ENCODE measurements at regions not wholly inside any gene's neighbourhood (a gene's known extent, or its start where the extent isn't known, plus 50 kb on each side); places are given as distances from the start of the nearest gene placed in this dataset.

DNA sequence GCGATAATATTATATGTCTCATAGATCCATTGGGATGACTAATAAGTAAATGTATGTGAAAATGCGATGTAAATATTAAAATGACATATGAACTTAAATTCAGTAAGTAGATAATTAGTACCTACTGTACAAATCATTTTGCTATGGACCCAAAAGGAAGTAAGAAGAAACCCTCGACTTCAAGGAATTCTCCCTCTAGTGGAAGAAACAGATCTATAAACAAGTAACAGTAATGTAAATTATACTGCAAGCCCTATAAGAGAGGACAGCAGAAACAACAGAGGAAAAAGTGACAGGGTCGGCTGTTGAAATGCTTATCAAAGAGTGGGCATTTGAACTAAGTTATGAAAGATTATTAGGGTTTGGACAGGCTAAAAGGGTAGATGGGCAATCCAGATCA, 320.3 kb downstream of the DMAC1 start:
- Histone ChIP-seq H3K9ac (ENCODE audit: low read length in 3 of 3) (no peak overlapping the region), H3K27ac (ENCODE audit: low read depth in 2 of 2, low read length in 2 of 2) (no peak overlapping the region), H3K27me3 (ENCODE audit: control insufficient read depth, insufficient read depth, low read length) (no peaks in the 10 kb centered on the region), H3K36me3 (ENCODE audit: control insufficient read depth in 2 of 3, insufficient read depth in 3 of 3, low read length in 3 of 3) (no peaks in the 10 kb centered on the region), H3K4me3 (ENCODE audit: low read length in 3 of 3) (no peak overlapping the region), H3K9me3 (ENCODE audit: control insufficient read depth in 2 of 3, insufficient read depth in 1 of 3, low read length in 3 of 3) (no peaks in the 10 kb centered on the region), H3K4me1 (ENCODE audit: control insufficient read depth in 2 of 3, insufficient read depth in 2 of 3, low read depth in 1 of 3, low read length in 3 of 3) (no peaks in the 10 kb centered on the region)
- TF ChIP-seq, protein P1, sequence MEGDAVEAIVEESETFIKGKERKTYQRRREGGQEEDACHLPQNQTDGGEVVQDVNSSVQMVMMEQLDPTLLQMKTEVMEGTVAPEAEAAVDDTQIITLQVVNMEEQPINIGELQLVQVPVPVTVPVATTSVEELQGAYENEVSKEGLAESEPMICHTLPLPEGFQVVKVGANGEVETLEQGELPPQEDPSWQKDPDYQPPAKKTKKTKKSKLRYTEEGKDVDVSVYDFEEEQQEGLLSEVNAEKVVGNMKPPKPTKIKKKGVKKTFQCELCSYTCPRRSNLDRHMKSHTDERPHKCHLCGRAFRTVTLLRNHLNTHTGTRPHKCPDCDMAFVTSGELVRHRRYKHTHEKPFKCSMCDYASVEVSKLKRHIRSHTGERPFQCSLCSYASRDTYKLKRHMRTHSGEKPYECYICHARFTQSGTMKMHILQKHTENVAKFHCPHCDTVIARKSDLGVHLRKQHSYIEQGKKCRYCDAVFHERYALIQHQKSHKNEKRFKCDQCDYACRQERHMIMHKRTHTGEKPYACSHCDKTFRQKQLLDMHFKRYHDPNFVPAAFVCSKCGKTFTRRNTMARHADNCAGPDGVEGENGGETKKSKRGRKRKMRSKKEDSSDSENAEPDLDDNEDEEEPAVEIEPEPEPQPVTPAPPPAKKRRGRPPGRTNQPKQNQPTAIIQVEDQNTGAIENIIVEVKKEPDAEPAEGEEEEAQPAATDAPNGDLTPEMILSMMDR (IDR thresholded peaks at IDR 0.05; ENCODE audit: borderline replicate concordance, extremely low read depth, insufficient read depth): no peak
- no peak for FAIRE-seq
- intact Hi-C loops (cut with DNase I): no loop called here
- DNase-seq: no peak

DNA sequence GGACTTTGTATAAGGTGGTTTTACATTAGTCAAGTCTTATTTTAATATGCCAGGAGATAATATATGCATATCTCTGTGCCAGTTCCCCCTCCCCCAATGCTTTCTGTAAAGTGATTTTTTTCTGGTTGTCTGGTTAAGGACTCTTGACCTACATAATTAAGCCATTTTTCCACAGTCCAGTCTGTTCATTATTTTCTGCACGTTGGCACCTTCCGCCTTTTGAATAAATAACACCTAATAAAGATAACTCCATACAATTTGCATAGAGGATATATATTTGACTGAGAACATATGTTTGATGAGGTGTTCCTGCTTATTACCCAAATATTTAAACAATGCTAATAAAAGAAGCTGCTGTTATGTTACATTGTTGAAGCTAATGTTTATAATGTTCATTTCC, 320.9 kb downstream of the DMAC1 start:
- intact Hi-C loops (cut with DNase I): no loop called here
- Histone ChIP-seq H3K27ac (ENCODE audit: low read depth in 2 of 2, low read length in 2 of 2) (no peak overlapping the region), H3K4me1 (ENCODE audit: control insufficient read depth in 2 of 3, insufficient read depth in 2 of 3, low read depth in 1 of 3, low read length in 3 of 3) (no peaks in the 10 kb centered on the region), H3K4me3 (ENCODE audit: low read length in 3 of 3) (no peak overlapping the region), H3K9ac (ENCODE audit: low read length in 3 of 3) (no peak overlapping the region), H3K36me3 (ENCODE audit: control insufficient read depth in 2 of 3, insufficient read depth in 3 of 3, low read length in 3 of 3) (no peaks in the 10 kb centered on the region), H3K9me3 (ENCODE audit: control insufficient read depth in 2 of 3, insufficient read depth in 1 of 3, low read length in 3 of 3) (no peaks in the 10 kb centered on the region), H3K27me3 (ENCODE audit: control insufficient read depth, insufficient read depth, low read length) (no peaks in the 10 kb centered on the region)
- FAIRE-seq: no peak
- DNase-seq: no peak
- TF ChIP-seq, protein P1 (IDR thresholded peaks at IDR 0.05; ENCODE audit: borderline replicate concordance, extremely low read depth, insufficient read depth): no peak

DNA sequence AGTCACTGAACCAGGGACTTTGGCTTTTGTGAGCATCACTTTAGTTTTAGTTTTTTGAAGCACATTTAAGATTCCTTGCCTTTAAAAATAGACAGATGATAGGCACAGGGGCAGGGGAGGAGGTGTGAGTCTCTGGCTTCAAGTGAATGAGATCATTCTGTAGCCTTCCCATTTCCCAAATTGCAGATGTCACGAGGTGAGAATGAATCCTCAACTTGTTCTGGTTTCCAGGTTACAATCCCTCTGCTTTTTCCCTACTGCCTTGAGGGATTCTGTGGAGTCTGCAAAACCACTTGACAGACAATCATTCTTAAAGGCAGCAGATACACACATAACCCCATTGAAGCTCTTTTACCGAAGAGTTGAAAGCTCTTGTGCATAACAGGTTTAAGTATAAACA, 332.4 kb downstream of the DMAC1 start:
- intact Hi-C loops (cut with DNase I): no loop called here
- Histone ChIP-seq H3K36me3 (ENCODE audit: control insufficient read depth in 2 of 3, insufficient read depth in 3 of 3, low read length in 3 of 3) (no peaks in the 10 kb centered on the region), H3K9ac (ENCODE audit: low read length in 3 of 3) (no peak overlapping the region), H3K27me3 (ENCODE audit: control insufficient read depth, insufficient read depth, low read length) (no peaks in the 10 kb centered on the region), H3K27ac (ENCODE audit: low read depth in 2 of 2, low read length in 2 of 2) (no peak overlapping the region), H3K9me3 (ENCODE audit: control insufficient read depth in 2 of 3, insufficient read depth in 1 of 3, low read length in 3 of 3) (no peaks in the 10 kb centered on the region), H3K4me3 (ENCODE audit: low read length in 3 of 3) (no peak overlapping the region), H3K4me1 (ENCODE audit: control insufficient read depth in 2 of 3, insufficient read depth in 2 of 3, low read depth in 1 of 3, low read length in 3 of 3) (no peaks in the 10 kb centered on the region)
- TF ChIP-seq, protein P1 (IDR thresholded peaks at IDR 0.05; ENCODE audit: borderline replicate concordance, extremely low read depth, insufficient read depth): no peak
- no peak for FAIRE-seq
- no peak for DNase-seq

DNA sequence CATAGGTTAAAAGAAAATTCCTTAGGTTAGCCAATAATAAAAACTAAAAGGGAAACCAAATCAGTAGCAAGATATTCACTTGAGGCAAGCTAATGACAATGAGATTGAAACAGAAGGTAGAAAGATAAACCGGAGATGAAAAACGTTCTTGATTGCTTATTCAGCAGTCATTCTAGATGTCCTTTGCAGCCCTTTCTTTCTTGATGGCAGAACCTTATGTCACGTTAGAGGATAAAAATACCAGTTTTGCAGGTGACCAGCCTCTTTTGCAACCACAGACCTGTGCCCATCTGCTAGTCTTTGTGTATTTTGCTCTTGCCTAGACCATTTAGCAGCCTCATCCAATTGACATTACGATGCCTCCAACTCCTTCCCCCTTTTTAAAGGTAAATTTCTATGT, 337.8 kb downstream of the DMAC1 start:
- Histone ChIP-seq H3K27me3 (ENCODE audit: control insufficient read depth, insufficient read depth, low read length) (no peaks in the 10 kb centered on the region), H3K9ac (ENCODE audit: low read length in 3 of 3) (no peak overlapping the region), H3K9me3 (ENCODE audit: control insufficient read depth in 2 of 3, insufficient read depth in 1 of 3, low read length in 3 of 3) (no peaks in the 10 kb centered on the region), H3K4me3 (ENCODE audit: low read length in 3 of 3) (no peak overlapping the region), H3K4me1 (ENCODE audit: control insufficient read depth in 2 of 3, insufficient read depth in 2 of 3, low read depth in 1 of 3, low read length in 3 of 3) (no peaks in the 10 kb centered on the region), H3K27ac (ENCODE audit: low read depth in 2 of 2, low read length in 2 of 2) (no peak overlapping the region), H3K36me3 (ENCODE audit: control insufficient read depth in 2 of 3, insufficient read depth in 3 of 3, low read length in 3 of 3) (no peaks in the 10 kb centered on the region)
- FAIRE-seq (no peak), DNase-seq (no peak)
- TF ChIP-seq, protein P1 (IDR thresholded peaks at IDR 0.05; ENCODE audit: borderline replicate concordance, extremely low read depth, insufficient read depth): no peak
- intact Hi-C loops (cut with DNase I): no loop called here
